22Rv1 (cell line): ENCODE measurements at regions not wholly inside any gene's neighbourhood (a gene's known extent, or its start where the extent isn't known, plus 50 kb on each side); places are given as distances from the start of the nearest gene placed in this dataset.

Experiments
- CTCF ChIP-seq: fragments of 450-650 bp; IDR thresholded peaks from 2 replicates; pipeline ENCODE4 v1.5.1; 2017; ENCODE audit warnings: mild to moderate bottlenecking
- ZFX ChIP-seq: fragments of 450-650 bp; IDR thresholded peaks from 2 replicates; pipeline ENCODE4 v1.6.1; 2017; ENCODE audit warnings: antibody characterized with exemption, borderline replicate concordance

GRCh38 chr20:39876976-39877635, 811.9 kb downstream of the MAFB start:
- TF ChIP-seq CTCF, result no peak
- no peak for TF ChIP-seq ZFX
